Natural killer cell (primary cell): ENCODE measurements at regions not wholly inside any gene's neighbourhood (a gene's known extent, or its start where the extent isn't known, plus 50 kb on each side); places are given as distances from the start of the nearest gene placed in this dataset.

Source experiments
- ATAC-seq, 3 donors: fragments of 150-1000 bp in 2 of 3; fragments of 200-7000 bp in 1 of 3; cut with Tn5 transposase; 1 replicate in 1 of 3; 2 replicates in 2 of 3; pipeline ENCODE4 v1.10.0; 2021; ENCODE audit warnings: mild to moderate bottlenecking in 2 of 3, moderate library complexity in 2 of 3
- DNase-seq, 2 donors: peaks; one replicate each; pipeline versions ENCODE4 v3.0.0 to v3.0.0-alpha.2; 2013 to 2021; ENCODE audit warnings: mixed read lengths in 1 of 2
- H3K27ac ChIP-seq: one replicate; pipeline ENCODE4 v1.5.1; 2013; ENCODE audit warnings: mild to moderate bottlenecking, low read length
- H3K27me3 ChIP-seq: one replicate; pipeline ENCODE4 v1.6.1; 2013; ENCODE audit warnings: low read length; ENCODE audit not compliant: control insufficient read depth, insufficient read depth
- H3K36me3 ChIP-seq: one replicate; pipeline ENCODE4 v1.6.1; 2013; ENCODE audit warnings: low read length; ENCODE audit not compliant: control insufficient read depth, insufficient read depth
- H3K4me1 ChIP-seq: one replicate; pipeline ENCODE4 v1.6.1; 2013; ENCODE audit warnings: low read length; ENCODE audit not compliant: control insufficient read depth, insufficient read depth
- H3K4me3 ChIP-seq: one replicate; pipeline ENCODE4 v1.5.1; 2013; ENCODE audit warnings: low read length
- H3K9me3 ChIP-seq: one replicate; pipeline ENCODE4 v1.6.1; 2013; ENCODE audit warnings: low read length; ENCODE audit not compliant: control insufficient read depth, insufficient read depth
- H3K27ac Mint-ChIP-seq, 2 donors: one replicate each; pipeline ENCODE4 v1.8.0; 2022; ENCODE audit warnings: mild to moderate bottlenecking in 2 of 2, mixed read lengths in 2 of 2, moderate library complexity in 1 of 2
- H3K27me3 Mint-ChIP-seq, 2 donors: one replicate each; pipeline ENCODE4 v1.8.0; 2022; ENCODE audit warnings: low read depth in 2 of 2, mixed read lengths in 2 of 2
- H3K36me3 Mint-ChIP-seq: one replicate; pipeline ENCODE4 v1.8.0; 2022; ENCODE audit warnings: mixed read lengths
- H3K4me1 Mint-ChIP-seq, 2 donors: one replicate each; pipeline ENCODE4 v1.8.0; 2022; ENCODE audit warnings: mixed read lengths in 2 of 2
- H3K4me3 Mint-ChIP-seq: one replicate; pipeline ENCODE4 v1.8.0; 2022; ENCODE audit warnings: mild to moderate bottlenecking, moderate library complexity, mixed read lengths
- H3K9me3 Mint-ChIP-seq, 2 donors: one replicate each; pipeline ENCODE4 v1.8.0; 2022; ENCODE audit warnings: mixed read lengths in 2 of 2
- CTCF ChIP-seq: fragments of 200-600 bp; IDR thresholded peaks from one replicate; pipeline ENCODE4 v1.8.0; 2022; ENCODE audit warnings: antibody characterized with exemption
- WGBS: methylation state at CpG from one replicate; pipeline ENCODE4 v1.1.7; 2013; ENCODE audit warnings: missing lambda C conversion rate; ENCODE audit not compliant: insufficient coverage; 5-methylcytosine and 5-hydroxymethylcytosine counted together
- intact Hi-C: fragments of 100-400 bp; cut with micrococcal nuclease; formaldehyde crosslinking; loops from one replicate; pipeline ENCODE4 v1.14.2; 2022

- no peaks in the 10 kb centered on the region for H3K36me3 ChIP-seq
- under 1% methylated on average over 116 of the region's 116 CpGs for WGBS
- ATAC-seq (peak; percentile 82 to 87 (median 84)), DNase-seq (peak; percentile 39 to 77)
- H3K27ac ChIP-seq: no peak overlapping the region
- peaks cover 9 to 10% of the 10 kb centered on the region in 2 donors for H3K27me3 Mint-ChIP-seq
- no peaks in the 10 kb centered on the region for H3K27me3 ChIP-seq
- H3K4me1 ChIP-seq: peaks cover 17% of the 10 kb centered on the region
- H3K36me3 Mint-ChIP-seq: no peaks in the 10 kb centered on the region
- peak overlapping the region; percentile 87 for H3K4me3 Mint-ChIP-seq
- intact Hi-C loops: loop anchor here (10.0 kb wide), 1 partner anchor 310 kb away; no protein-coding TSS in a partner anchor
- H3K9me3 ChIP-seq: no peaks in the 10 kb centered on the region
- TF ChIP-seq CTCF: no peak
- H3K4me3 ChIP-seq: peak overlapping the region; percentile 63
- H3K4me1 Mint-ChIP-seq: peaks cover 21 to 28% of the 10 kb centered on the region in 2 donors
- peak overlapping the region in 1 of 2 donors; percentile 68 for H3K27ac Mint-ChIP-seq
- no peaks in the 10 kb centered on the region for H3K9me3 Mint-ChIP-seq
Measured at GRCh38 chr1:39105061-39105840, 79.1 kb downstream of the NDUFS5 start.

DNA sequence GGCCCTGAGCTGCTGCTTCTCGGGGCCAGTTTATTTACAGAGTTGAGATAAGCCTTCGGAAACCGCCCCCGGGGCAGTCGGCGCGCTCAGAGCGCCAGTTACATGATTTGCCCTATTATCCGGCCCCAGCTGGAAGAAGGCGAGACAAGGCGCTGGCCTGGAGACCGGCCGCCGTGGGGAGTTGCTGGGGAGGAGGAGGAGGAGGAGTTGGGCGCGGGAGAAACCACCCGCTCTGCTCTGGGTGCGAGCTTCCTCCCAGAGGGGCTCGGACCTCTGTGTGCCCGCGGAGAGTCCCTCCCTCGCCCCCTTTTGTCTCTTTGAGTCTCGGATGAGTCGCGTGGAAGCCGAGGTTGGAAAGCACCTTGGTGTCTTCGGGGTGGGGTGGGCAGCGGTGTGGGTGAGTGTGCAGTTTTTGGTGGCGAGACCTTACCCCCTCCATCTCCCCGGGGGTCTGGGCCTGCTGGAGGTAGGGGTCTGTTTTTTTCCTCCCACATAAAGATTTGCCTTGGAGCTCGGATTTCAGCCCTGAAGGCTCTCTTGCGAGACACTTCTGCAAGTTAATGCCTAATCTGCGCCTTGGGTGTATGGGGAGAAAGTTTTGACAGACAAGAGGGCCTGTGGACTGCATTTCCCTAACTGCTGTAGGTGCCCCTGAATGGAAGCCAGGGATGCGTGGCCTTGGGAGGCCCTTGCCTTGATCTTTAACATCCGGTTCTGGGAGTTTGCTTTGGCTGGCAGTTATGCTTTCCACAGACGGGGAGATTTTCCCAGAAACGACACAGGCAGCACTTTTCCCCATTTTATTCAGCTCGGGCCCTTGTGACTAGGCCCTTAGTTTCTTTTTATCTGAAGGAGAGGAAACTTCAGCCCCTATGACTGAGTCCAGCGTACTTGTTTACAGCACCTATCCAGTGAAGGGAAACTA is 80.0 kb downstream of the NDUFS5 start:
- ATAC-seq (peak; percentile 33 to 55 (median 40)), DNase-seq (peak in 1 of 2 donors; percentile 58)
- Mint-ChIP-seq H3K4me1 (peaks cover 21 to 28% of the 10 kb centered on the region in 2 donors), H3K4me3 (peak overlapping the region; percentile 87), H3K27ac (peak overlapping the region; percentile 18 to 68), H3K27me3 (peaks cover 9 to 10% of the 10 kb centered on the region in 2 donors), H3K9me3 (no peaks in the 10 kb centered on the region), H3K36me3 (no peaks in the 10 kb centered on the region)
- Histone ChIP-seq H3K27ac (no peak overlapping the region), H3K4me1 (peaks cover 17% of the 10 kb centered on the region), H3K27me3 (no peaks in the 10 kb centered on the region), H3K36me3 (no peaks in the 10 kb centered on the region), H3K9me3 (no peaks in the 10 kb centered on the region), H3K4me3 (peak overlapping the region; percentile 63)
- WGBS: 13% methylated on average over 30 of the region's 39 CpGs
- no peak for TF ChIP-seq CTCF
- intact Hi-C loops: loop anchor here (10.0 kb wide), 1 partner anchor 309 kb away; no protein-coding TSS in a partner anchor

GRCh38 chr1:39106801-39107327 is 80.7 kb downstream of the NDUFS5 start:
- Mint-ChIP-seq H3K27me3 (peaks cover 9 to 10% of the 10 kb centered on the region in 2 donors), H3K27ac (no peak overlapping the region), H3K9me3 (no peaks in the 10 kb centered on the region), H3K36me3 (no peaks in the 10 kb centered on the region), H3K4me1 (peaks cover 21 to 28% of the 10 kb centered on the region in 2 donors), H3K4me3 (no peak overlapping the region)
- ATAC-seq (no peak), DNase-seq (no peak)
- no peak overlapping the region for H3K27ac ChIP-seq
- H3K4me1 ChIP-seq: peaks cover 17% of the 10 kb centered on the region
- no peak overlapping the region for H3K4me3 ChIP-seq
- TF ChIP-seq CTCF: no peak
- no peaks in the 10 kb centered on the region for H3K36me3 ChIP-seq
- WGBS: 96% methylated on average over 4 of the region's 4 CpGs
- H3K27me3 ChIP-seq: no peaks in the 10 kb centered on the region
- intact Hi-C loops: loop anchor here (10.0 kb wide), 1 partner anchor 308 kb away; no protein-coding TSS in a partner anchor
- no peaks in the 10 kb centered on the region for H3K9me3 ChIP-seq
